Hepatocyte (in vitro differentiated cells): ENCODE measurements at regions not wholly inside any gene's neighbourhood (a gene's known extent, or its start where the extent isn't known, plus 50 kb on each side); places are given as distances from the start of the nearest gene placed in this dataset.

Experiments
- EZH2phosphoT487 ChIP-seq: fragments of 200-600 bp; sonication (generic); IDR thresholded peaks from one replicate; pipeline ENCODE4 v1.6.1; 2018; ENCODE audit warnings: antibody characterized with exemption, mild to moderate bottlenecking, low read depth, moderate library complexity; ENCODE audit not compliant: unreplicated experiment, severe bottlenecking
- TF ChIP-seq, protein P1 (sequence below): fragments of 200-600 bp; sonication (generic); IDR thresholded peaks from 2 replicates; pipeline ENCODE4 v1.5.1; 2016; ENCODE audit warnings: antibody characterized with exemption, mild to moderate bottlenecking; ENCODE audit not compliant: poor library complexity

DNA sequence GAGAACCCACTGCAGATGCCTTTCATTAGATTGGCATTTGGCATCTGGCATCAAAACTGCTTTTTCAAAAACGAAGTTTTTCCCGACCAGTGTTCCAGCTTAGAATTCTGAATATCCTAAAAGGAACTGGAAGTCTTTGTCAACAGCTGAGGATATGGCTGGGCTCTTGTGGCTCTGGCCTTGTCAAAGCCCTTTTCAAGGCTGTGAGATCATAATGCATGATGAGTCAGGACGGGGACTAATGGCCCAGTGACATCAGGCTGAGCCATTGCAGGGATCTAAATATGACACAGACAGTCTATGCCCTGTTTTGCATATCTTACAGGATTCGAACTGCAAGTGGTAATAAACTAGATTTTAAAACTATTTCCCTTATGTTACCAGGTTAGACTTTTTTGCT, 306.4 kb downstream of the PTTG2 start:
- TF ChIP-seq, protein P1, sequence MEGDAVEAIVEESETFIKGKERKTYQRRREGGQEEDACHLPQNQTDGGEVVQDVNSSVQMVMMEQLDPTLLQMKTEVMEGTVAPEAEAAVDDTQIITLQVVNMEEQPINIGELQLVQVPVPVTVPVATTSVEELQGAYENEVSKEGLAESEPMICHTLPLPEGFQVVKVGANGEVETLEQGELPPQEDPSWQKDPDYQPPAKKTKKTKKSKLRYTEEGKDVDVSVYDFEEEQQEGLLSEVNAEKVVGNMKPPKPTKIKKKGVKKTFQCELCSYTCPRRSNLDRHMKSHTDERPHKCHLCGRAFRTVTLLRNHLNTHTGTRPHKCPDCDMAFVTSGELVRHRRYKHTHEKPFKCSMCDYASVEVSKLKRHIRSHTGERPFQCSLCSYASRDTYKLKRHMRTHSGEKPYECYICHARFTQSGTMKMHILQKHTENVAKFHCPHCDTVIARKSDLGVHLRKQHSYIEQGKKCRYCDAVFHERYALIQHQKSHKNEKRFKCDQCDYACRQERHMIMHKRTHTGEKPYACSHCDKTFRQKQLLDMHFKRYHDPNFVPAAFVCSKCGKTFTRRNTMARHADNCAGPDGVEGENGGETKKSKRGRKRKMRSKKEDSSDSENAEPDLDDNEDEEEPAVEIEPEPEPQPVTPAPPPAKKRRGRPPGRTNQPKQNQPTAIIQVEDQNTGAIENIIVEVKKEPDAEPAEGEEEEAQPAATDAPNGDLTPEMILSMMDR: no peak
- TF ChIP-seq EZH2phosphoT487: no peak
